WERI-Rb-1 (cell line): ENCODE measurements at regions not wholly inside any gene's neighbourhood (a gene's known extent, or its start where the extent isn't known, plus 50 kb on each side); places are given as distances from the start of the nearest gene placed in this dataset.

ENCODE experiments used
- DNase-seq: peaks from one replicate; pipeline ENCODE4 v3.0.0-alpha.2; 2020
- H3K27ac ChIP-seq: fragments of 250-450 bp; sonication (Bioruptor Pico); 2 replicates; pipeline ENCODE4 v1.5.1; 2020; ENCODE audit warnings: mild to moderate bottlenecking, moderate library complexity
- H3K27me3 ChIP-seq: fragments of 250-450 bp; sonication (Bioruptor Pico); 2 replicates; pipeline ENCODE4 v1.5.1; 2021; ENCODE audit warnings: mild to moderate bottlenecking, low read depth, moderate library complexity; ENCODE audit not compliant: insufficient read depth, severe bottlenecking
- H3K36me3 ChIP-seq: fragments of 250-450 bp; sonication (Bioruptor Pico); 2 replicates; pipeline ENCODE4 v1.5.1; 2020; ENCODE audit warnings: mild to moderate bottlenecking, moderate library complexity
- H3K4me3 ChIP-seq: 2 replicates; pipeline ENCODE4 v1.5.1; 2011; ENCODE audit warnings: low read depth, mild to moderate bottlenecking, control low read depth, low read length
- H3K9me3 ChIP-seq: fragments of 250-450 bp; sonication (Bioruptor Pico); 2 replicates; pipeline ENCODE4 v1.5.1; 2021; ENCODE audit warnings: mild to moderate bottlenecking, moderate library complexity; ENCODE audit not compliant: severe bottlenecking
- TF ChIP-seq, protein P1 (sequence below): IDR thresholded peaks from 2 replicates; pipeline ENCODE4 v1.5.1; 2011; ENCODE audit warnings: low read depth, mild to moderate bottlenecking, control low read depth, inconsistent platforms, low read length

DNA sequence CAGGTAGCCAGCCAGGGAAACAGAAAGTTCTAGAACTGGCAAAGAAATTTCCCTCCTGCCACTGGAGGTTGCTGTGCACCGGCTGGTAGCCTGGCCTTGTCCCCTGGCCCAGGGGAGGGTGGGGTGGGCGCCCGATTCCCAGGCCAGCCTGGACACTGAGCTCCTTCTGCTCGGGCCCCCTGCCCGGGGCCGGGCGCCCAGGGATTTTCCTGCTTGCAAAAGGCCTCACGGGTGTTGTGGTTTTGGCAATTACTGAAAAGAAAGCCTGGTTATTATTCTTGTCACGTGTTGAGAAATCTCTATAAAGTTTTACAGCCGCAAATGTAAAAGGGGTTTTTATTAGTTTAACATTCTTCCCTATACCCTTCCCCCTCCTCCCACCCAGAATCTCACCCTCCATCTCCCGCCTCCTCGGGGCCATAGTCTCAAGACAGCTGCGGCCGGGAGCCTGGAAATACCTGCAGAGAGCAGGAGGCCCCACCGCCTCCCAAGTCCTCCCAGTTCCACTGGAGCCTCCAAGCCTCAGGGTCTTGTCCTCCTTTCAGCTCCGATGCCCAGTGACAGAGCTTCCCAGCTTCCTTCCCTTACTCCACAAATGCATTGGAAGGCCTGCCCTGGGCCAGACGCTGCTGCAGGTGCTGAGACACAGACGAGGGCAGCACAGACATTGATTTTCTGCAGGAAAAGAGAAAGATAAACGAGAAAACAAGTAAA is 1515.6 kb downstream of the TBC1D22A start:
- TF ChIP-seq, protein P1, sequence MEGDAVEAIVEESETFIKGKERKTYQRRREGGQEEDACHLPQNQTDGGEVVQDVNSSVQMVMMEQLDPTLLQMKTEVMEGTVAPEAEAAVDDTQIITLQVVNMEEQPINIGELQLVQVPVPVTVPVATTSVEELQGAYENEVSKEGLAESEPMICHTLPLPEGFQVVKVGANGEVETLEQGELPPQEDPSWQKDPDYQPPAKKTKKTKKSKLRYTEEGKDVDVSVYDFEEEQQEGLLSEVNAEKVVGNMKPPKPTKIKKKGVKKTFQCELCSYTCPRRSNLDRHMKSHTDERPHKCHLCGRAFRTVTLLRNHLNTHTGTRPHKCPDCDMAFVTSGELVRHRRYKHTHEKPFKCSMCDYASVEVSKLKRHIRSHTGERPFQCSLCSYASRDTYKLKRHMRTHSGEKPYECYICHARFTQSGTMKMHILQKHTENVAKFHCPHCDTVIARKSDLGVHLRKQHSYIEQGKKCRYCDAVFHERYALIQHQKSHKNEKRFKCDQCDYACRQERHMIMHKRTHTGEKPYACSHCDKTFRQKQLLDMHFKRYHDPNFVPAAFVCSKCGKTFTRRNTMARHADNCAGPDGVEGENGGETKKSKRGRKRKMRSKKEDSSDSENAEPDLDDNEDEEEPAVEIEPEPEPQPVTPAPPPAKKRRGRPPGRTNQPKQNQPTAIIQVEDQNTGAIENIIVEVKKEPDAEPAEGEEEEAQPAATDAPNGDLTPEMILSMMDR: no peak
- no peaks in the 10 kb centered on the region for H3K27me3 ChIP-seq
- DNase-seq: no peak
- H3K36me3 ChIP-seq: no peaks in the 10 kb centered on the region
- no peak overlapping the region for H3K27ac ChIP-seq
- H3K9me3 ChIP-seq: no peaks in the 10 kb centered on the region
- H3K4me3 ChIP-seq: no peak overlapping the region

DNA sequence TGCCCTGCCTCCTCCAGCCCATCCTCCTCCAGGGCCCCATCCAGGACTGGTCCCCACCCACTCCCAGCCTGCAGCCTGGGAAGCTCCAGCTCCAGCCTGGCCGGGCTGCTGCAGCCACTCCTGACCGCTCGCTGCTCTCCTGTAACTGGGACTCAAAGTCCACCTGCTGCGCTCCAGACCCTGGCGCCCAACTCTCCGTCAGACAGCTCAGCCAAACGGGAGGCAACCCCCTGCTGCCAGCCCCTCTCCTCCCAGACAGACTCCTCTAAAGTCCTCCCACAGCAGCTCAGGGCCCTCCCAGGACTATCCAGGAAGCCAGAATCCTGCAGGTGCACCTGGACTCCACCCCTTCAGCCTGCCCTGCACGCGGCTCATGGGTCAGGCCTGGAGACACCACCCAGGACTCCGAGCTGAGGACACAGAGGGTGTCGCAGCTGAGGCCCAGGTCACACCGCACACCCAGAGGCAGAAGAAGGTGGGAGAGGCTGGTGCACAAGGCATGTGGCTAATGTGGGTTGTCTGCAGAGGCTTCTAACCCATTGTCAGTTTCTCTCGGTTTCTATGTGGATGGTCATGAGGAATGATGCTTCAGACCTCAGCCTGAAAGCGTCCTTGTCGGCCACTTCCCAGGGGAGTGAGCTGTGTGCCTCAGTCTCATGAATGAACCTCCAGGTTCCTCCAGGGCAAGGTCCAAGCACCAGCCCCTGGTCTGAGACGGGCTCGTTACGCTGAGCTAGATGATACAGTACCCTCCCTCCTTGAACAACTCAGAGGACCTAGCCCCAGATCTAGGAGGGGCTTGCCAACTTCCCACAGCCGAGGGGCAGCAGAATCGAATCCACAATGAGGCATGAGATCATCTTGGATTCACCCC is 1514.8 kb downstream of the TBC1D22A start:
- no peak overlapping the region for H3K27ac ChIP-seq

DNA sequence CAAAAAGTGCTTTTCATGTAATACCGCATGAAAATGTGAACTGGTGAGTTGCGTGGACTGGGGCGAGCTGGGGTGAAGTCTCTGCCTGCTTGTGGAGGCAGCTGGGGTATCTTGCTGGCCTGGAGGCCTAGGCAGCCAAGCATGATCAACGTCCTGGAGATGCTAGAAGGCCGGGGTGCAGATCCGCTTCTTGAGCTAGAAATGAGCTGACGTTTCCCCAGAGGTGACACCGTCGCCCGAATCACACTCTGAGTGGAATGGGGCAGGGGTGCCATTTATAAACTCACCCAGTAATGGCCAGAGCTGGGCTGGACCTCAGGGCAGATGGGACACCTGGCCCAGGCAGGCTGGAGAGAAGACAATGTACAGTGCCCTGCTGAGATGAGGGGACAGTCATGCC is 1513.0 kb downstream of the TBC1D22A start:
- TF ChIP-seq, protein P1: no peak
- no peaks in the 10 kb centered on the region for H3K9me3 ChIP-seq

More for the DNA sequence above, 1514.8 kb downstream of the TBC1D22A start:
- H3K4me3 ChIP-seq: no peak overlapping the region
- H3K27me3 ChIP-seq: no peaks in the 10 kb centered on the region
- no peaks in the 10 kb centered on the region for H3K9me3 ChIP-seq
- no peak for DNase-seq
- H3K36me3 ChIP-seq: no peaks in the 10 kb centered on the region
- TF ChIP-seq, protein P1: no peak

DNA sequence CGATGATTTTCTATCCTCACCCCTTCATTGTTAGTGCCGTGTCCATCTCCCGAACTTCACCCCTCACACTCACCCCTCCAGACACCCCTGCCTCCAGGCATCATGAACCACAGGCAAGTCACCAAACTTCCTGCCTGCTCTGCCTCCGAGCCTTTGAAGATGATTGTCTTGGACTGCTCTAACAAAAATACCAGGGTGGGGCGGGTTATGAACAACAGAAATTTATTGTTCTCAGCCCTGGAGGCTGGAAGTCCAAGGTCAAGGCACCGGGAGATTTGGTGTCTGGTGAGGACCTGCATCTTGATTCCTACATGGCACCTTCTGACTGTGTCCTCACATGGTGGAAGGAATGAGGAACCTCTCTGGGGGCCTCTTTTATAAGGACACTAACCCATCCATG is 1508.3 kb downstream of the TBC1D22A start:
- Histone ChIP-seq H3K36me3 (no peaks in the 10 kb centered on the region), H3K4me3 (no peak overlapping the region), H3K27ac (no peak overlapping the region), H3K9me3 (no peaks in the 10 kb centered on the region), H3K27me3 (no peaks in the 10 kb centered on the region)
- TF ChIP-seq, protein P1: no peak
- no peak for DNase-seq

More for the DNA sequence above, 1513.0 kb downstream of the TBC1D22A start:
- H3K27ac ChIP-seq: no peak overlapping the region
- no peaks in the 10 kb centered on the region for H3K27me3 ChIP-seq
- no peak for DNase-seq
- no peak overlapping the region for H3K4me3 ChIP-seq
- no peaks in the 10 kb centered on the region for H3K36me3 ChIP-seq

DNA sequence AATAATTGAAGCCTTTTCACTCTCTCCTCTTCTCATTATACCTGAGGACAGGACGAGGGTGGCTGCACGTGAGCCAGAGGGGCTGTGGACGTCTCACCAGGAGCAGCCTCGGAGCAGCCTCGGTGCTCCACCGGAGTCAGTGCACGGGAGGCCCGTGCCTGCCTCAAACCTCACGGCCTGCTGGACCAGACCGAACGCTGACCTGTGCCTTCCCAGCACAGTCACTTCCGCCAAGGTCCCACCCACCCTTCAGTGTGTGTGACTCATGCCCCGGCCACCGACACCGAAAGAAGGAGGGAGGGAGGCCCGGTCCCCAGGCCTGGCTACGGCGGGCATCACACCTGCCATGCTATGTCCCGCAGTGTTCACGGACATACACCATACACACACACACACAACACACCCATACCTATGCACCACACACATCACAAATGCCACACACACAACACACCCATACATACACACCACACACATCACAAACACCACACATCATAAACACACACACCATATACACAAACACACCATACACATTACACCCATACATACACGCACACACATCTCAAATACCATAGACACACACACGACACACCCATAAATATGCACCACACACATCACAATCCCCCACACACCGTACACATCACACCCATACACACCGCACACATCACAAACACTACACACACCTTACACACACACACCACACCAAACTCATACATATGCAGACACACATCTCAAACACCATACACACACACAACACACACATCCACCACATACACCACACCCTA is 1506.5 kb downstream of the TBC1D22A start:
- Histone ChIP-seq H3K27me3 (no peaks in the 10 kb centered on the region), H3K27ac (no peak overlapping the region), H3K9me3 (no peaks in the 10 kb centered on the region), H3K36me3 (no peaks in the 10 kb centered on the region), H3K4me3 (no peak overlapping the region)
- TF ChIP-seq, protein P1: no peak
- no peak for DNase-seq
